K562 (cell line): ENCODE measurements at regions not wholly inside any gene's neighbourhood (a gene's known extent, or its start where the extent isn't known, plus 50 kb on each side); places are given as distances from the start of the nearest gene placed in this dataset.

Experiments
- ATAC-seq: fragments of 200-7000 bp; cut with Tn5 transposase; 3 replicates; pipeline ENCODE4 v1.9.1; 2020; ENCODE audit warnings: moderate library complexity
- BruUV-seq: library from RNA; stranded (reverse); fragments of 400-500 nt; replicated peaks from 2 replicates; lab custom pipeline; 2021; lab: Mats Ljungman, UMichigan
- CTCF ChIA-PET: fragments of 300-600 bp; formaldehyde crosslinking; extraction: SDS; loops from one replicate; lab custom pipeline; 2021; ENCODE audit warnings: low intra/inter-chr PET ratio; lab: Yijun Ruan, JAX
- POLR2A ChIA-PET: fragments of 300-600, 350-650 bp; sonication (Branson Sonifier 250); formaldehyde crosslinking; extraction: SDS; loops from one replicate; lab custom pipeline; 2021; ENCODE audit warnings: antibody characterized with exemption, inconsistent platforms; lab: Yijun Ruan, JAX
- DNase-seq, 4 experiments: peaks; one replicate each; pipeline versions ENCODE4 v3.0.0 to v3.0.0-alpha.2; 2011 to 2018; ENCODE audit warnings: low spot score in 3 of 4, mixed read lengths in 3 of 4; ENCODE audit errors: extremely low read depth in 1 of 4
- FAIRE-seq: peaks from 2 replicates; lab custom pipeline; 2011; peaks lifted over from hg19 to GRCh38; lab: Jason Lieb, UNC
- H2AFZ ChIP-seq: 2 replicates; pipeline ENCODE4 v1.6.0; 2011; ENCODE audit warnings: low read depth, low read length, control low read depth, inconsistent platforms
- H3K27ac ChIP-seq: fragments of 200-600 bp; 3 replicates; pipeline ENCODE4 v1.8.0; 2011; ENCODE audit warnings: low read depth, mild to moderate bottlenecking, control low read depth, inconsistent platforms, low read length, moderate library complexity, mixed read lengths; ENCODE audit errors: extremely low read depth
- H3K27me3 ChIP-seq, 2 experiments: fragments of 300-600 bp in 1 of 2; 2 replicates in 1 of 2; 3 replicates in 1 of 2; pipeline versions ENCODE4 v1.6.0 to v1.8.0; 2011; ENCODE audit warnings: inconsistent platforms in 2 of 2, low read length in 2 of 2, mild to moderate bottlenecking in 1 of 2, mixed read lengths in 1 of 2, moderate library complexity in 1 of 2; ENCODE audit not compliant: control insufficient read depth in 2 of 2, insufficient read depth in 2 of 2
- H3K36me3 ChIP-seq: fragments of 300-600 bp; 3 replicates; pipeline ENCODE4 v1.8.0; 2011; ENCODE audit warnings: mild to moderate bottlenecking, low read length, inconsistent platforms; ENCODE audit not compliant: control insufficient read depth, insufficient read depth
- H3K4me1 ChIP-seq, 2 experiments: fragments of 200-600 bp in 1 of 2; replicated peaks in 1 of 2; 2 replicates in 1 of 2; 3 replicates in 1 of 2; pipeline versions ENCODE4 v1.5.1 to v1.8.0; 2011; ENCODE audit warnings: inconsistent platforms in 2 of 2, low read length in 2 of 2, mild to moderate bottlenecking in 1 of 2, mixed read lengths in 1 of 2, moderate library complexity in 1 of 2; ENCODE audit not compliant: control insufficient read depth in 2 of 2, insufficient read depth in 2 of 2
- H3K4me2 ChIP-seq: 2 replicates; pipeline ENCODE4 v1.6.1; 2011; ENCODE audit warnings: low read length, control low read depth, inconsistent platforms, mixed read lengths; ENCODE audit not compliant: insufficient read depth
- H3K4me3 ChIP-seq: fragments of 200-600 bp; sonication (generic), shearing (Covaris generic); 2 replicates; pipeline ENCODE4 v1.5.1; 2016; ENCODE audit warnings: control low read depth, inconsistent platforms
- H3K79me2 ChIP-seq: fragments of 200-600 bp; 3 replicates; pipeline ENCODE4 v1.8.0; 2011; ENCODE audit warnings: low read length, inconsistent platforms; ENCODE audit not compliant: control insufficient read depth, insufficient read depth
- H3K9ac ChIP-seq, 2 experiments: 2 replicates each; pipeline versions ENCODE4 v1.6.0 to v1.6.1; 2011; ENCODE audit warnings: low read depth in 2 of 2, low read length in 2 of 2, control low read depth in 1 of 2, inconsistent platforms in 1 of 2, mild to moderate bottlenecking in 1 of 2, mixed read lengths in 1 of 2; ENCODE audit not compliant: insufficient read depth in 1 of 2
- H3K9me1 ChIP-seq: one replicate; pipeline ENCODE4 v1.6.0; 2011; ENCODE audit warnings: inconsistent platforms, mild to moderate bottlenecking, low read length, moderate library complexity; ENCODE audit not compliant: control insufficient read depth, insufficient read depth
- H3K9me3 ChIP-seq: replicated peaks from 2 replicates; pipeline ENCODE4 v1.5.1; 2011; ENCODE audit warnings: low read depth, low read length, inconsistent platforms; ENCODE audit not compliant: control insufficient read depth, insufficient read depth
- H4K20me1 ChIP-seq: replicated peaks from 2 replicates; pipeline ENCODE4 v1.6.1; 2011; ENCODE audit warnings: low read length, inconsistent platforms, mixed read lengths; ENCODE audit not compliant: control insufficient read depth, insufficient read depth
- ASH1L ChIP-seq: fragments of 450-650 bp; IDR thresholded peaks from 2 replicates; pipeline ENCODE4 v1.6.1; 2018; ENCODE audit warnings: borderline replicate concordance, mild to moderate bottlenecking, low read depth; ENCODE audit not compliant: partially characterized antibody
- ATF7 ChIP-seq: fragments of 450-650 bp; IDR thresholded peaks from 2 replicates; pipeline ENCODE4 v1.7.1; 2014; ENCODE audit warnings: mild to moderate bottlenecking, moderate library complexity
- MYNN ChIP-seq, 2 experiments: sonication (generic); formaldehyde crosslinking in 1 of 2; IDR thresholded peaks; 2 replicates each; pipeline versions ENCODE4 v1.5.0 to v1.6.1; 2016 to 2020; ENCODE audit warnings: antibody characterized with exemption in 1 of 2, missing genetic modification reagents in 1 of 2
- RBFOX2 ChIP-seq: fragments of 200-400 bp; formaldehyde crosslinking; IDR thresholded peaks from 2 replicates; pipeline ENCODE4 v1.6.1; 2017; ENCODE audit warnings: low read depth, mild to moderate bottlenecking, low read length, moderate library complexity
- WGBS: fragments of 100-300 bp; shearing (Covaris generic); methylation state at CpG from one replicate; pipeline ENCODE4 v1.1.6; 2016; ENCODE audit warnings: low coverage, mixed read lengths; ENCODE audit not compliant: insufficient coverage; ENCODE audit errors: missing lambda C conversion rate; 5-methylcytosine and 5-hydroxymethylcytosine counted together
- in situ Hi-C: fragments of 300-500 bp; cut with MboI; formaldehyde crosslinking; loops from 4 replicates; pipeline ENCODE4 v1.15.0; 2018; ENCODE audit warnings: inconsistent platforms, mixed read lengths
- intact Hi-C: fragments of 100-400 bp; cut with micrococcal nuclease; formaldehyde crosslinking; loops from 2 replicates; pipeline ENCODE4 v1.14.2; 2022
- TF ChIP-seq, protein P1 (sequence below): fragments of 200-800 bp; sonication (Bioruptor generic); IDR thresholded peaks from 2 replicates; pipeline ENCODE4 v1.6.1; 2016; ENCODE audit warnings: missing genetic modification characterization, missing compliant biosample characterization
- TF ChIP-seq, protein P2 (sequence below), 2 experiments: fragments of 450-650 bp in 1 of 2; sonication (generic) in 1 of 2; formaldehyde crosslinking in 1 of 2; IDR thresholded peaks in 1 of 2; conservative IDR thresholded peaks in 1 of 2; 2 replicates each; pipeline versions ENCODE4 v1.6.1 to v1.8.1; 2016 to 2023; ENCODE audit warnings: mild to moderate bottlenecking in 2 of 2, moderate library complexity in 2 of 2, inconsistent platforms in 1 of 2, missing genetic modification reagents in 1 of 2
- TF ChIP-seq, protein P3 (sequence below): fragments of 450-650 bp; conservative IDR thresholded peaks from 2 replicates; pipeline ENCODE4 v1.6.1; 2016; ENCODE audit warnings: missing genetic modification characterization, low read depth, mild to moderate bottlenecking, control low read depth, missing compliant biosample characterization

DNA sequence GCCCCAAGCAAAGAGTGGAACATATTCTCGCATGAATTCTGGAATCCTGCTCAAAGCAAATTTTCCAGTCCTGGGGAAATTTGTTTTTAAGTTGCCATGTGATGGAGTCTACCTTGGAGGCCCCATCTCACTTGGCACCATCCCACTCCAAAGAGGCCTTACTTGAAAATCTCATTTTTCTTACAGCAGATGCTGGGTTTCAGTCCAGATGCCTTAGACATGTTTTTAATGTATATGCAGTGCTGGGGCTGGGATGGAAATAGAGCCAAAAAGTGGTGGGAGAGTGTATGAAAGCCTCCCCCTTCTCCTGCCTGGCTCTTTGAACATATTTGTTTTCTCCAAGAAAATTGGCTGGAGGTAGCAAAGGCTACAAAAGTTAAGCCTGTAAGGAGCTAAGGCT is 493.7 kb downstream of the ENC1 start (continued):
- TF ChIP-seq, protein P1, sequence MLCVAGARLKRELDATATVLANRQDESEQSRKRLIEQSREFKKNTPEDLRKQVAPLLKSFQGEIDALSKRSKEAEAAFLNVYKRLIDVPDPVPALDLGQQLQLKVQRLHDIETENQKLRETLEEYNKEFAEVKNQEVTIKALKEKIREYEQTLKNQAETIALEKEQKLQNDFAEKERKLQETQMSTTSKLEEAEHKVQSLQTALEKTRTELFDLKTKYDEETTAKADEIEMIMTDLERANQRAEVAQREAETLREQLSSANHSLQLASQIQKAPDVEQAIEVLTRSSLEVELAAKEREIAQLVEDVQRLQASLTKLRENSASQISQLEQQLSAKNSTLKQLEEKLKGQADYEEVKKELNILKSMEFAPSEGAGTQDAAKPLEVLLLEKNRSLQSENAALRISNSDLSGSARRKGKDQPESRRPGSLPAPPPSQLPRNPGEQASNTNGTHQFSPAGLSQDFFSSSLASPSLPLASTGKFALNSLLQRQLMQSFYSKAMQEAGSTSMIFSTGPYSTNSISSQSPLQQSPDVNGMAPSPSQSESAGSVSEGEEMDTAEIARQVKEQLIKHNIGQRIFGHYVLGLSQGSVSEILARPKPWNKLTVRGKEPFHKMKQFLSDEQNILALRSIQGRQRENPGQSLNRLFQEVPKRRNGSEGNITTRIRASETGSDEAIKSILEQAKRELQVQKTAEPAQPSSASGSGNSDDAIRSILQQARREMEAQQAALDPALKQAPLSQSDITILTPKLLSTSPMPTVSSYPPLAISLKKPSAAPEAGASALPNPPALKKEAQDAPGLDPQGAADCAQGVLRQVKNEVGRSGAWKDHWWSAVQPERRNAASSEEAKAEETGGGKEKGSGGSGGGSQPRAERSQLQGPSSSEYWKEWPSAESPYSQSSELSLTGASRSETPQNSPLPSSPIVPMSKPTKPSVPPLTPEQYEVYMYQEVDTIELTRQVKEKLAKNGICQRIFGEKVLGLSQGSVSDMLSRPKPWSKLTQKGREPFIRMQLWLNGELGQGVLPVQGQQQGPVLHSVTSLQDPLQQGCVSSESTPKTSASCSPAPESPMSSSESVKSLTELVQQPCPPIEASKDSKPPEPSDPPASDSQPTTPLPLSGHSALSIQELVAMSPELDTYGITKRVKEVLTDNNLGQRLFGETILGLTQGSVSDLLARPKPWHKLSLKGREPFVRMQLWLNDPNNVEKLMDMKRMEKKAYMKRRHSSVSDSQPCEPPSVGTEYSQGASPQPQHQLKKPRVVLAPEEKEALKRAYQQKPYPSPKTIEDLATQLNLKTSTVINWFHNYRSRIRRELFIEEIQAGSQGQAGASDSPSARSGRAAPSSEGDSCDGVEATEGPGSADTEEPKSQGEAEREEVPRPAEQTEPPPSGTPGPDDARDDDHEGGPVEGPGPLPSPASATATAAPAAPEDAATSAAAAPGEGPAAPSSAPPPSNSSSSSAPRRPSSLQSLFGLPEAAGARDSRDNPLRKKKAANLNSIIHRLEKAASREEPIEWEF (CRISPR knock-in tag), result no peak
- TF ChIP-seq RBFOX2, result no peak

DNA sequence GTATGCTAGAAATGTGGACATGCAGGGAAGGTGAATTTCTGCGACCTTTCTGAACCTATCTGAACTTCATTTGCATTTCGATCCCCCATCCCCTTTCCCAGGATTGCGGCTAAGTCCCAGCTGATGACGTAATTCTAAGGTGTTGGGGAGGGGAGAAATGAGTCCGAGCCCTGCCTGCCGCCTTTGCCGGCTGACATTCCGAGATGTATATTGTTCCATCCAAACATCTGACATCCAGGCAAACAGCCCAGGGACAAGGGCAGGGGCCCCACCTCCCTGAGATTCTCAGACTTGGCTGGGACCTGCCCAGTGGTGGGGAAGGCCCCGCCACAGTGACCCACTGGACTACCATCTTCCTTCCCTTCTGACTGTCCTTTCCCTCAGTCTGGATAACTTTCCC is 494.6 kb downstream of the ENC1 start:
- Histone ChIP-seq H3K79me2 (no peaks in the 10 kb centered on the region), H3K9me3 (no peaks in the 10 kb centered on the region), H3K9ac (no peak overlapping the region), H3K9me1 (no peaks in the 10 kb centered on the region), H3K27me3 (peaks cover 0 to 4% of the 10 kb centered on the region in 2 experiments; a peak in 2 of 5 replicates), H4K20me1 (no peaks in the 10 kb centered on the region), H3K4me2 (no peak overlapping the region), H3K27ac (no peak overlapping the region), H3K4me1 (no peaks in the 10 kb centered on the region), H3K36me3 (no peaks in the 10 kb centered on the region), H2AFZ (no peak overlapping the region), H3K4me3 (no peak overlapping the region)
- POLR2A ChIA-PET, result no interaction called here
- CTCF ChIA-PET, result no interaction called here
- in situ Hi-C loops (no loop called here), intact Hi-C loops (no loop called here)
- ATAC-seq (no peak), FAIRE-seq (no peak), DNase-seq (no peak)
- TF ChIP-seq, protein P2, sequence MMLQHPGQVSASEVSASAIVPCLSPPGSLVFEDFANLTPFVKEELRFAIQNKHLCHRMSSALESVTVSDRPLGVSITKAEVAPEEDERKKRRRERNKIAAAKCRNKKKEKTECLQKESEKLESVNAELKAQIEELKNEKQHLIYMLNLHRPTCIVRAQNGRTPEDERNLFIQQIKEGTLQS (IDR thresholded peaks at IDR 0.05), result peak; percentile 70
- TF ChIP-seq, protein P2 (CRISPR knock-in tag; conservative IDR thresholded peaks at IDR 0.05), result no peak
- TF ChIP-seq ATF7, result peak; percentile 29; the same call in 1 of the 2 replicates
- TF ChIP-seq, protein P3, sequence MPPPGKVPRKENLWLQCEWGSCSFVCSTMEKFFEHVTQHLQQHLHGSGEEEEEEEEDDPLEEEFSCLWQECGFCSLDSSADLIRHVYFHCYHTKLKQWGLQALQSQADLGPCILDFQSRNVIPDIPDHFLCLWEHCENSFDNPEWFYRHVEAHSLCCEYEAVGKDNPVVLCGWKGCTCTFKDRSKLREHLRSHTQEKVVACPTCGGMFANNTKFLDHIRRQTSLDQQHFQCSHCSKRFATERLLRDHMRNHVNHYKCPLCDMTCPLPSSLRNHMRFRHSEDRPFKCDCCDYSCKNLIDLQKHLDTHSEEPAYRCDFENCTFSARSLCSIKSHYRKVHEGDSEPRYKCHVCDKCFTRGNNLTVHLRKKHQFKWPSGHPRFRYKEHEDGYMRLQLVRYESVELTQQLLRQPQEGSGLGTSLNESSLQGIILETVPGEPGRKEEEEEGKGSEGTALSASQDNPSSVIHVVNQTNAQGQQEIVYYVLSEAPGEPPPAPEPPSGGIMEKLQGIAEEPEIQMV, result no peak
- TF ChIP-seq MYNN (IDR thresholded peaks at IDR 0.05), result no peak
- TF ChIP-seq MYNN (CRISPR knock-in tag; IDR thresholded peaks at IDR 0.05), result no peak
- no peak for TF ChIP-seq ASH1L
- 0% methylated on average over 9 of the region's 9 CpGs for WGBS
- BruUV-seq, result no TSS peak
